Neural progenitor cell (in vitro differentiated cells): ENCODE measurements at regions not wholly inside any gene's neighbourhood (a gene's known extent, or its start where the extent isn't known, plus 50 kb on each side); places are given as distances from the start of the nearest gene placed in this dataset.

Experiments
- EZH2 ChIP-seq: fragments of 200-600 bp; sonication (generic); IDR thresholded peaks from 2 replicates; pipeline ENCODE4 v1.6.1; 2017; ENCODE audit warnings: antibody characterized with exemption, mild to moderate bottlenecking, moderate library complexity
- EZH2phosphoT487 ChIP-seq: fragments of 200-600 bp; sonication (generic); IDR thresholded peaks from 2 replicates; pipeline ENCODE4 v1.6.1; 2017; ENCODE audit warnings: antibody characterized with exemption
- TF ChIP-seq, protein P1 (sequence below): fragments of 200-600 bp; sonication (generic); IDR thresholded peaks from 2 replicates; pipeline ENCODE4 v1.5.1; 2017; ENCODE audit warnings: antibody characterized with exemption, mild to moderate bottlenecking

GRCh38 chr5:98175474-98175873, 598.0 kb upstream of the RGMB start:
- TF ChIP-seq, protein P1, sequence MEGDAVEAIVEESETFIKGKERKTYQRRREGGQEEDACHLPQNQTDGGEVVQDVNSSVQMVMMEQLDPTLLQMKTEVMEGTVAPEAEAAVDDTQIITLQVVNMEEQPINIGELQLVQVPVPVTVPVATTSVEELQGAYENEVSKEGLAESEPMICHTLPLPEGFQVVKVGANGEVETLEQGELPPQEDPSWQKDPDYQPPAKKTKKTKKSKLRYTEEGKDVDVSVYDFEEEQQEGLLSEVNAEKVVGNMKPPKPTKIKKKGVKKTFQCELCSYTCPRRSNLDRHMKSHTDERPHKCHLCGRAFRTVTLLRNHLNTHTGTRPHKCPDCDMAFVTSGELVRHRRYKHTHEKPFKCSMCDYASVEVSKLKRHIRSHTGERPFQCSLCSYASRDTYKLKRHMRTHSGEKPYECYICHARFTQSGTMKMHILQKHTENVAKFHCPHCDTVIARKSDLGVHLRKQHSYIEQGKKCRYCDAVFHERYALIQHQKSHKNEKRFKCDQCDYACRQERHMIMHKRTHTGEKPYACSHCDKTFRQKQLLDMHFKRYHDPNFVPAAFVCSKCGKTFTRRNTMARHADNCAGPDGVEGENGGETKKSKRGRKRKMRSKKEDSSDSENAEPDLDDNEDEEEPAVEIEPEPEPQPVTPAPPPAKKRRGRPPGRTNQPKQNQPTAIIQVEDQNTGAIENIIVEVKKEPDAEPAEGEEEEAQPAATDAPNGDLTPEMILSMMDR, result no peak
- TF ChIP-seq EZH2, result no peak
- TF ChIP-seq EZH2phosphoT487, result no peak
